PC-9 (cell line): ENCODE measurements at regions not wholly inside any gene's neighbourhood (a gene's known extent, or its start where the extent isn't known, plus 50 kb on each side); places are given as distances from the start of the nearest gene placed in this dataset.
A peak's percentile ranks its signal among the peaks of the same experiment; 100 is the strongest.
"Not testable (repeated sequence)": the region's sequence is repeated elsewhere in the genome, so short reads cannot be mapped to it uniquely, and the experiment has no call there.

Source experiments
- BruUV-seq: library from RNA; stranded (reverse); fragments of 400-500 nt; replicated peaks from 2 replicates; lab custom pipeline; 2021; lab: Mats Ljungman, UMichigan
- CTCF ChIA-PET: fragments of 300-600 bp; sonication (Branson Sonifier 250); formaldehyde crosslinking; loops from one replicate; lab custom pipeline; 2022; ENCODE audit warnings: antibody characterized with exemption; lab: Charles Lee
- POLR2A ChIA-PET: fragments of 300-600 bp; sonication (Branson Sonifier 250); formaldehyde crosslinking; loops from one replicate; lab custom pipeline; 2022; ENCODE audit warnings: antibody characterized with exemption; ENCODE audit not compliant: unreplicated experiment; lab: Charles Lee
- DNase-seq, 2 experiments: peaks; one replicate each; pipeline versions ENCODE4 v3.0.0 to v3.0.0-alpha.2; 2015 to 2022; ENCODE audit warnings: mixed read lengths in 1 of 2
- H2AFZ ChIP-seq: fragments of 200-600 bp; sonication (generic); 2 replicates; pipeline ENCODE4 v1.8.1; 2017; ENCODE audit warnings: antibody characterized with exemption
- H3F3A ChIP-seq: fragments of 200-600 bp; sonication (generic); 2 replicates; pipeline ENCODE4 v1.8.1; 2017; ENCODE audit warnings: antibody characterized with exemption, mild to moderate bottlenecking, low read depth; ENCODE audit not compliant: insufficient read depth
- H3K27ac ChIP-seq: fragments of 200-600 bp; sonication (generic); 2 replicates; pipeline ENCODE4 v1.6.1; 2016; ENCODE audit warnings: mixed run types
- H3K27me3 ChIP-seq: fragments of 200-600 bp; sonication (generic); 2 replicates; pipeline ENCODE4 v1.6.1; 2016; ENCODE audit warnings: low read depth, mixed run types; ENCODE audit not compliant: insufficient read depth
- H3K36me3 ChIP-seq: fragments of 200-600 bp; sonication (generic); 2 replicates; pipeline ENCODE4 v1.6.1; 2016; ENCODE audit warnings: low read depth, mixed run types
- H3K4me1 ChIP-seq: fragments of 200-600 bp; sonication (generic); replicated peaks from 2 replicates; pipeline ENCODE4 v1.6.1; 2016; ENCODE audit warnings: mixed run types; ENCODE audit not compliant: insufficient read depth
- H3K4me2 ChIP-seq: fragments of 200-600 bp; sonication (generic); 2 replicates; pipeline ENCODE4 v1.6.1; 2017; ENCODE audit warnings: mixed run types
- H3K4me3 ChIP-seq: fragments of 200-600 bp; sonication (generic); 2 replicates; pipeline ENCODE4 v1.6.1; 2016; ENCODE audit warnings: mixed run types
- H3K79me2 ChIP-seq: fragments of 200-600 bp; sonication (generic); 2 replicates; pipeline ENCODE4 v1.6.1; 2017; ENCODE audit warnings: low read depth, mixed run types
- H3K9me2 ChIP-seq: fragments of 200-600 bp; sonication (generic); 2 replicates; pipeline ENCODE4 v1.8.1; 2017; ENCODE audit warnings: mild to moderate bottlenecking; ENCODE audit not compliant: insufficient read depth
- H3K9me3 ChIP-seq: fragments of 200-600 bp; sonication (generic); 2 replicates; pipeline ENCODE4 v1.8.1; 2016; ENCODE audit warnings: low read depth; ENCODE audit not compliant: insufficient read depth
- H4K20me1 ChIP-seq: fragments of 200-600 bp; sonication (generic); 2 replicates; pipeline ENCODE4 v1.8.1; 2017; ENCODE audit not compliant: insufficient read depth
- intact Hi-C: fragments of 100-400 bp; cut with micrococcal nuclease; formaldehyde crosslinking; loops from one replicate; pipeline ENCODE4 v1.10.0; 2022; ENCODE audit not compliant: unreplicated experiment

DNA sequence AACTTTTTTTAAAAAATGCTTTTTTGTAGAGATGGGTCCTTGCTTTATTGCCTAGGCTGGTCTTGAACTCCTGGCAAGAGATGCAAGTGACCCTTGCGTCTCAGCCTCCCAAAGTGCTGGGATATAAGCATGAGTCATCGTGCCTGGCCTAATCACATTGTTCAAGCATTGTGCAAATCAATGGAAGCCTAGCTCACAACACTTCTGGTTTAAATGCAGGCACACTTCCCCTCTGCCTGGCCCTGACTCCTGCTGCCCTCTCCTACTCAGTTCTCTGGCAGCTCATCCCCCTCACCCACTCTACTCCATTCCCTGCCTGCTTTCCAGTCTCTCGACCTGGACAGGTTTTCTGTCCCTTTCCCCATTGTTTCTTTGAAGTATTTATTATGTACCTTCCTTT is 288.1 kb upstream of the PLGLB1 start:
- H4K20me1 ChIP-seq, intact Hi-C loops, POLR2A ChIA-PET, H3K79me2 ChIP-seq, H3K27me3 ChIP-seq, H2AFZ ChIP-seq, BruUV-seq, H3K9me2 ChIP-seq, H3K4me1 ChIP-seq, H3F3A ChIP-seq, H3K4me2 ChIP-seq, H3K36me3 ChIP-seq, DNase-seq, H3K9me3 ChIP-seq, H3K4me3 ChIP-seq, H3K27ac ChIP-seq, CTCF ChIA-PET: not testable (repeated sequence)

DNA sequence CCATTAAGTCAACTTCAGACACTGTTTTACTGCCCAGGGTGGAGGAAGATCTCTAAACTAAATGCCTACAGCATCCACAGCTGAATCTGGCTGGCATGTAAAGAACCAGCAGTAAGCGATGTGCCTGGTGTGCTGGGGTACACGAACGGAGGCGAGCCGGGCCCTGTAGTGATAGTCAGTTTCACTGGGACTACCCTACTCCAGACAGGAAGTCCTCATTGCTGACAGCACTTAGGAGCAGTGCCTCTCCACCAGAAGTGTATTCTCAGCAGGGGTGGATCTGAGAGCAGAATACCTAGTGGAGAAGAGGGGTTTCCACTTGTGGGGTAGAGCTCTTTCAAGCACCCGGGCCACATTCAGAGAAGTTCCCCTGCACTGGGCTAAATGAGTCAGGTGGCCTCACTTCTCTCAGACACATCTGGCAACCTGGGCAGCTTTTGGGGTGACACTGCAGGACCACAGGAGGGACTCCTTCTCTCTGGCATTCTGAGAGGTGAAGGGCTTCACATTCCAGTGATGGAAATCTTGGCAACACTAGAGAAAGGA is 290.3 kb upstream of the PLGLB1 start:
- BruUV-seq, CTCF ChIA-PET, POLR2A ChIA-PET, DNase-seq, H3K9me2 ChIP-seq, intact Hi-C loops, H3K27me3 ChIP-seq, H3K79me2 ChIP-seq, H3K4me3 ChIP-seq, H3K4me1 ChIP-seq, H3K36me3 ChIP-seq, H3K9me3 ChIP-seq, H3K4me2 ChIP-seq, H3F3A ChIP-seq, H4K20me1 ChIP-seq: not testable (repeated sequence)
- H2AFZ ChIP-seq: 0 out of 2 replicates have a peak overlapping the region, but pooled peaks have one; percentile 55
- H3K27ac ChIP-seq: 0 out of 2 replicates have a peak overlapping the region, but pooled peaks have one; percentile 35

DNA sequence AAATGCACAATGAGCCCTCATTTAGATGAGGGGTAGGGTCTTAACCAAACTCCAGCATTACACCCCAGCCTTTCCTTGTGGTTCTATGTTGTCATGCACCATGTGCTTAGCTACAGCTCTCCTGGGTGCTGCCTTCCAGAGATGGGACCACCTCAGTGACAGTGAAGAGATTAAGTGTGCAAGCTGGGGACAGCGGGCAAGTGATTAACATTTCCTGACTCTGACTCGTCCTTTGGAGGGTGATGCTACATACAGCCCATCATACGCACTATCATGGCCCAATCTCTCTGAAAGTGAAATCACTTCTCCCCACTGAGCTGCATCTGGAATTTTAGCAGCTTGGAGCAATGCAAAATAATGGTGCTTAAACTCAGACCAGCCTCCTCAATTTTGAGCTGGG is 293.0 kb upstream of the PLGLB1 start:
- DNase-seq, H3K4me3 ChIP-seq, H3K79me2 ChIP-seq, H3K4me2 ChIP-seq, H2AFZ ChIP-seq, H3K9me2 ChIP-seq, H3K36me3 ChIP-seq, H3K27me3 ChIP-seq, H3K4me1 ChIP-seq, intact Hi-C loops, H4K20me1 ChIP-seq, H3K9me3 ChIP-seq, POLR2A ChIA-PET, BruUV-seq, CTCF ChIA-PET, H3F3A ChIP-seq, H3K27ac ChIP-seq: not testable (repeated sequence)

DNA sequence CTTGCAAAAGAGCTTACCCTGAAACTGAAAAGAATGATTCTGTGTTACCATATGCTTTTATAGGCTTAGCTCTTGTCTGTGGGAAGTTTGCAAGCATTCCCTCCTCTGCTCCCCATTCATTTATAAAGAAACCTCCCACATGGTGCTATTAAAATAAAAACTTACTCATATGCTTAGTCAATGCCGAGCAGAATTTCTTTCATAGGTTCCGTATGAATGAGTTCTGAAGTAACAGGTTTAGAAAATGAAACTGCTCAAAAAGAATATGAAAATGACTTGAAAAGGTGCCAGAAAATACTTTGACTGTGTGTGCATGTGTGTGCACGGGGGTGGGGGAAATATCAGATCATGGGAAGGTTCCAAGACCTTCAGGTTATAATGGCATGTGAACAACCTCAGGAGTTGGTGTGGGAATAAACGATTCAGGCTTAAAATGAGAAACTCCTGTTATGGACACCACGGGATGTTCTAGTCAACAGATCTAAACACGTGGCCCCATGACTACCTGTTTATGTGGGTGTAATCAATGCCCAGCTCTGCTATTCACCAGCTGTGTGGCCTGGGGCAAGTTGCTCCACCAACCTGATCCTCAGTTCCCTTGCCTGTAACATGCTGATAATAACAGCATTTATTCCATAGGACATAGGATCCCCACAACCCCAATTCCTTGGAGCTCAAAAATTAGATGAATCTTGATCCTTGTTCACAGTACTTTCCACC is 293.7 kb upstream of the PLGLB1 start:
- H3K27ac ChIP-seq, H3F3A ChIP-seq, H3K4me1 ChIP-seq, CTCF ChIA-PET, DNase-seq, BruUV-seq, H3K4me2 ChIP-seq, H3K9me2 ChIP-seq, H2AFZ ChIP-seq, H3K4me3 ChIP-seq, H3K79me2 ChIP-seq, H4K20me1 ChIP-seq, H3K9me3 ChIP-seq, POLR2A ChIA-PET, H3K36me3 ChIP-seq, H3K27me3 ChIP-seq, intact Hi-C loops: not testable (repeated sequence)

DNA sequence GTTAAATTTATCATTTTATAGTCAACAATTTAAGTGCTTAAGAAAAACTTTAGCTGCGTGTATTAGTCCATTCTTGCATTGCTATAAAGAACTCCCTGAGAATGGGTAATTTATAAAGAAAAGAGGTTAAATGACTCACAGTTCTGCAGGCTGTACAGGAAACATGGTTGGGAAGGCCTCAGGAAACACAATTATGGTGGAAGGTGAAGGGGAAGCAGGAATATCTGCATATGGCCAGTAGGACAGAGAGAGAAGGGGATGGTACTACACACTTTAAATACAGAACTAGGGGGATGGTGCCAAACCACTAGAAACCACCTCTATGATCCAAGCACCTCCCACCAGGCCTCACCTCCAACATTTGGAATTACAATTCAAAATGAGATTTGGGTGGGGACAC is 295.5 kb upstream of the PLGLB1 start:
- H3K4me1 ChIP-seq, H3K36me3 ChIP-seq, H3K27me3 ChIP-seq, intact Hi-C loops, H3K4me3 ChIP-seq, H3K27ac ChIP-seq, BruUV-seq, CTCF ChIA-PET, H3K79me2 ChIP-seq, H4K20me1 ChIP-seq, H3K9me3 ChIP-seq, POLR2A ChIA-PET, H3K9me2 ChIP-seq, H3F3A ChIP-seq, DNase-seq, H2AFZ ChIP-seq, H3K4me2 ChIP-seq: not testable (repeated sequence)

DNA sequence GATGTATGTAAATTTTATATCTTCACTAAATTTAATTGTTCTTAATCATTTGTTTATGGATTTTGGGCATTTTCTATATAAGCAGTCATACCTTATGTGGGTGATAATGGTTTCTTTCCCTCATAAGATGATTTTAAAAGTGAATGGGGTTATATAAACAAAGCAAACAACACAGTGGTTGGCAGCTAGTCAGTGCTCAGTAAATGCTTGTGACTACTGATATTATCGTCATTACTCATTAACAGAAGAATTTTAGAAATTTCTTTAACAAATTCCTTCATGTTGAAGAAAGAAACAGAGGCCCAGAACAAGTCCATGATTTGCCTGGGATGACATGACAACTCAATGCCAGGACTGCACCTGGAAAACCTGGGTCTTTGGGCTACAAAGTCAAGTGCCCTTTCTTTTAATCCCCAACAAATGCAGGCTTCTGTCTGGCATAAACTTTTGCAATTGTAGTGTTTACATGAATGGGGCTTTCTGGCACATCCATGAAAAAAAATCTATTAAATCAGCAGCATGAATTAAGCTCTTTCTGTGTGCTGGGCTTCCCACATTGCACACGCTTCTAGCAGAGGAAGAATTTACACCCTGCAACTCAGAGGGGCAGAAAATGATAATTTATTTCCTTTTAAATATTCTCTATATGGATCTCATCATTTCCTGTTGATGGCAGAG is 297.3 kb upstream of the PLGLB1 start:
- CTCF ChIA-PET, BruUV-seq, H3K27ac ChIP-seq: not testable (repeated sequence)

DNA sequence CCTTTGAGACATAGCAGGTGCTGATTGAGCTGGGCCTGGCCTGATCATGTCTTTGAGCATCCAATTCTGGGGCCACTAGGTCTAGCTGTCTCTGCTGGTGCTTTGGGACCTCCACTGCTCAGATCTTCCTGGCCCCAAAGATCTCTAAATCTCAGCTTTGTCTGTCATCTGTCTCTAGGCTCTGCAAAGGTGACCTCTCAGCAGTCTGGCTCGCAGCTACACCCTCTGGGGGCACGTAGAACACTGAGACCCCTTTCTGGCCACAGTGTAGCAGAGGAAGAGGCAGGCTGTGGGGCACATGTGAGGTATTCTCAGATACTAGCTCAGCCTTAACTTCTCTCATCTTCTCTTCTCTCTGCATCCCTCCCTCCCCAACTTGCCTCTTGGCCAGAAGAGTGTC is 298.1 kb upstream of the PLGLB1 start:
- H3K4me3 ChIP-seq, H3K36me3 ChIP-seq, H3K9me2 ChIP-seq, DNase-seq, H3K9me3 ChIP-seq, H3K27ac ChIP-seq, H3K4me2 ChIP-seq, H3F3A ChIP-seq, H3K27me3 ChIP-seq, H2AFZ ChIP-seq, intact Hi-C loops, CTCF ChIA-PET, H3K79me2 ChIP-seq, H4K20me1 ChIP-seq, POLR2A ChIA-PET: not testable (repeated sequence)
- BruUV-seq: TSS peak; percentile 50
- peaks cover 12% of the 10 kb centered on the region for H3K4me1 ChIP-seq

More for the DNA sequence above, 297.3 kb upstream of the PLGLB1 start:
- H3K9me2 ChIP-seq, H3K4me1 ChIP-seq, POLR2A ChIA-PET, H3K4me3 ChIP-seq, H2AFZ ChIP-seq, H3K9me3 ChIP-seq, H4K20me1 ChIP-seq, H3K36me3 ChIP-seq, intact Hi-C loops, H3K79me2 ChIP-seq, H3F3A ChIP-seq, H3K4me2 ChIP-seq, H3K27me3 ChIP-seq: not testable (repeated sequence)
- DNase-seq: peak; percentile 22 to 86
